ENCODE measurements at regions not wholly inside any gene's neighbourhood (a gene's known extent, or its start where the extent isn't known, plus 50 kb on each side); places are given as distances from the start of the nearest gene placed in this dataset.

- Histone ChIP-seq H3K4me3 (ENCODE audit: low read depth in 1 of 2, low read length in 2 of 2) (no peak overlapping the region), H3K27me3 (ENCODE audit: control insufficient read depth in 1 of 2, insufficient read depth in 2 of 2, low read length in 2 of 2) (no peaks in the 10 kb centered on the region), H3K4me1 (ENCODE audit: control insufficient read depth in 1 of 2, insufficient read depth in 2 of 2, low read length in 2 of 2) (peaks cover 0 to 3% of the 10 kb centered on the region in 2 donors), H3K9ac (ENCODE audit: low read depth in 1 of 2, low read length in 2 of 2) (no peak overlapping the region), H3K27ac (ENCODE audit: low read depth, low read length) (no peak overlapping the region), H3K9me3 (ENCODE audit: control insufficient read depth in 1 of 2, low read length in 2 of 2) (no peaks in the 10 kb centered on the region), H3K36me3 (ENCODE audit: control insufficient read depth in 1 of 2, insufficient read depth in 2 of 2, low read length in 2 of 2) (no peaks in the 10 kb centered on the region)
Measured at GRCh38 chr13:24060993-24061392, 99.5 kb upstream of the SPATA13 start.

- Histone ChIP-seq H3K27ac (ENCODE audit: low read depth, low read length) (no peak overlapping the region), H3K4me1 (ENCODE audit: control insufficient read depth in 1 of 2, insufficient read depth in 2 of 2, low read length in 2 of 2) (peaks cover 0 to 12% of the 10 kb centered on the region in 2 donors), H3K9ac (ENCODE audit: low read depth in 1 of 2, low read length in 2 of 2) (no peak overlapping the region), H3K4me3 (ENCODE audit: low read depth in 1 of 2, low read length in 2 of 2) (no peak overlapping the region), H3K36me3 (ENCODE audit: control insufficient read depth in 1 of 2, insufficient read depth in 2 of 2, low read length in 2 of 2) (no peaks in the 10 kb centered on the region), H3K9me3 (ENCODE audit: control insufficient read depth in 1 of 2, low read length in 2 of 2) (no peaks in the 10 kb centered on the region), H3K27me3 (ENCODE audit: control insufficient read depth in 1 of 2, insufficient read depth in 2 of 2, low read length in 2 of 2) (no peaks in the 10 kb centered on the region)
Measured at GRCh38 chr13:24063281-24063877, 97.1 kb upstream of the SPATA13 start.

GRCh38 chr13:24064371-24064770 lies 96.1 kb upstream of the SPATA13 start:
- H3K4me1 ChIP-seq (ENCODE audit: control insufficient read depth in 1 of 2, insufficient read depth in 2 of 2, low read length in 2 of 2) = peaks cover 0 to 12% of the 10 kb centered on the region in 2 donors
- no peak overlapping the region for H3K27ac ChIP-seq (ENCODE audit: low read depth, low read length)
- no peak overlapping the region for H3K4me3 ChIP-seq (ENCODE audit: low read depth in 1 of 2, low read length in 2 of 2)
- no peaks in the 10 kb centered on the region for H3K27me3 ChIP-seq (ENCODE audit: control insufficient read depth in 1 of 2, insufficient read depth in 2 of 2, low read length in 2 of 2)
- no peaks in the 10 kb centered on the region for H3K36me3 ChIP-seq (ENCODE audit: control insufficient read depth in 1 of 2, insufficient read depth in 2 of 2, low read length in 2 of 2)
- H3K9ac ChIP-seq (ENCODE audit: low read depth in 1 of 2, low read length in 2 of 2) = no peak overlapping the region
- H3K9me3 ChIP-seq (ENCODE audit: control insufficient read depth in 1 of 2, low read length in 2 of 2) = no peaks in the 10 kb centered on the region

GRCh38 chr13:24065176-24065575 lies 95.3 kb upstream of the SPATA13 start:
- Histone ChIP-seq H3K27me3 (ENCODE audit: control insufficient read depth in 1 of 2, insufficient read depth in 2 of 2, low read length in 2 of 2) (no peaks in the 10 kb centered on the region), H3K9ac (ENCODE audit: low read depth in 1 of 2, low read length in 2 of 2) (no peak overlapping the region), H3K36me3 (ENCODE audit: control insufficient read depth in 1 of 2, insufficient read depth in 2 of 2, low read length in 2 of 2) (no peaks in the 10 kb centered on the region), H3K4me3 (ENCODE audit: low read depth in 1 of 2, low read length in 2 of 2) (no peak overlapping the region), H3K9me3 (ENCODE audit: control insufficient read depth in 1 of 2, low read length in 2 of 2) (no peaks in the 10 kb centered on the region), H3K27ac (ENCODE audit: low read depth, low read length) (no peak overlapping the region), H3K4me1 (ENCODE audit: control insufficient read depth in 1 of 2, insufficient read depth in 2 of 2, low read length in 2 of 2) (peaks cover 0 to 12% of the 10 kb centered on the region in 2 donors)

GRCh38 chr13:24066405-24067295 lies 93.9 kb upstream of the SPATA13 start:
- Histone ChIP-seq H3K27ac (ENCODE audit: low read depth, low read length) (no peak overlapping the region), H3K4me3 (ENCODE audit: low read depth in 1 of 2, low read length in 2 of 2) (no peak overlapping the region), H3K9ac (ENCODE audit: low read depth in 1 of 2, low read length in 2 of 2) (no peak overlapping the region), H3K4me1 (ENCODE audit: control insufficient read depth in 1 of 2, insufficient read depth in 2 of 2, low read length in 2 of 2) (peaks cover 0 to 17% of the 10 kb centered on the region in 2 donors), H3K27me3 (ENCODE audit: control insufficient read depth in 1 of 2, insufficient read depth in 2 of 2, low read length in 2 of 2) (no peaks in the 10 kb centered on the region), H3K36me3 (ENCODE audit: control insufficient read depth in 1 of 2, insufficient read depth in 2 of 2, low read length in 2 of 2) (no peaks in the 10 kb centered on the region), H3K9me3 (ENCODE audit: control insufficient read depth in 1 of 2, low read length in 2 of 2) (no peaks in the 10 kb centered on the region)

- no peaks in the 10 kb centered on the region for H3K27me3 ChIP-seq (ENCODE audit: control insufficient read depth in 1 of 2, insufficient read depth in 2 of 2, low read length in 2 of 2)
- no peak overlapping the region for H3K4me3 ChIP-seq (ENCODE audit: low read depth in 1 of 2, low read length in 2 of 2)
- H3K9me3 ChIP-seq (ENCODE audit: control insufficient read depth in 1 of 2, low read length in 2 of 2) = no peaks in the 10 kb centered on the region
- H3K27ac ChIP-seq (ENCODE audit: low read depth, low read length) = no peak overlapping the region
- peaks cover 0 to 17% of the 10 kb centered on the region in 2 donors for H3K4me1 ChIP-seq (ENCODE audit: control insufficient read depth in 1 of 2, insufficient read depth in 2 of 2, low read length in 2 of 2)
- no peaks in the 10 kb centered on the region for H3K36me3 ChIP-seq (ENCODE audit: control insufficient read depth in 1 of 2, insufficient read depth in 2 of 2, low read length in 2 of 2)
- H3K9ac ChIP-seq (ENCODE audit: low read depth in 1 of 2, low read length in 2 of 2) = no peak overlapping the region
Measured at GRCh38 chr13:24068472-24068871, 92.0 kb upstream of the SPATA13 start.

GRCh38 chr13:24071016-24071415 lies 89.5 kb upstream of the SPATA13 start:
- Histone ChIP-seq H3K4me1 (ENCODE audit: control insufficient read depth in 1 of 2, insufficient read depth in 2 of 2, low read length in 2 of 2) (peaks cover 11 to 29% of the 10 kb centered on the region in 2 donors), H3K27ac (ENCODE audit: low read depth, low read length) (no peak overlapping the region), H3K4me3 (ENCODE audit: low read depth in 1 of 2, low read length in 2 of 2) (no peak overlapping the region), H3K36me3 (ENCODE audit: control insufficient read depth in 1 of 2, insufficient read depth in 2 of 2, low read length in 2 of 2) (no peaks in the 10 kb centered on the region), H3K9me3 (ENCODE audit: control insufficient read depth in 1 of 2, low read length in 2 of 2) (no peaks in the 10 kb centered on the region), H3K9ac (ENCODE audit: low read depth in 1 of 2, low read length in 2 of 2) (no peak overlapping the region), H3K27me3 (ENCODE audit: control insufficient read depth in 1 of 2, insufficient read depth in 2 of 2, low read length in 2 of 2) (no peaks in the 10 kb centered on the region)

GRCh38 chr13:24071423-24072075 lies 89.0 kb upstream of the SPATA13 start:
- Histone ChIP-seq H3K36me3 (ENCODE audit: control insufficient read depth in 1 of 2, insufficient read depth in 2 of 2, low read length in 2 of 2) (no peaks in the 10 kb centered on the region), H3K27me3 (ENCODE audit: control insufficient read depth in 1 of 2, insufficient read depth in 2 of 2, low read length in 2 of 2) (no peaks in the 10 kb centered on the region), H3K9ac (ENCODE audit: low read depth in 1 of 2, low read length in 2 of 2) (no peak overlapping the region), H3K27ac (ENCODE audit: low read depth, low read length) (no peak overlapping the region), H3K4me3 (ENCODE audit: low read depth in 1 of 2, low read length in 2 of 2) (no peak overlapping the region), H3K9me3 (ENCODE audit: control insufficient read depth in 1 of 2, low read length in 2 of 2) (no peaks in the 10 kb centered on the region), H3K4me1 (ENCODE audit: control insufficient read depth in 1 of 2, insufficient read depth in 2 of 2, low read length in 2 of 2) (peaks cover 11 to 31% of the 10 kb centered on the region in 2 donors)

GRCh38 chr13:24073657-24074056 lies 86.9 kb upstream of the SPATA13 start:
- no peaks in the 10 kb centered on the region for H3K27me3 ChIP-seq (ENCODE audit: control insufficient read depth in 1 of 2, insufficient read depth in 2 of 2, low read length in 2 of 2)
- H3K4me1 ChIP-seq (ENCODE audit: control insufficient read depth in 1 of 2, insufficient read depth in 2 of 2, low read length in 2 of 2) = peaks cover 11 to 29% of the 10 kb centered on the region in 2 donors
- H3K36me3 ChIP-seq (ENCODE audit: control insufficient read depth in 1 of 2, insufficient read depth in 2 of 2, low read length in 2 of 2) = no peaks in the 10 kb centered on the region
- H3K4me3 ChIP-seq (ENCODE audit: low read depth in 1 of 2, low read length in 2 of 2) = no peak overlapping the region
- H3K9me3 ChIP-seq (ENCODE audit: control insufficient read depth in 1 of 2, low read length in 2 of 2) = no peaks in the 10 kb centered on the region
- no peak overlapping the region for H3K9ac ChIP-seq (ENCODE audit: low read depth in 1 of 2, low read length in 2 of 2)
- no peak overlapping the region for H3K27ac ChIP-seq (ENCODE audit: low read depth, low read length)

GRCh38 chr13:24074678-24075077 lies 85.8 kb upstream of the SPATA13 start:
- Histone ChIP-seq H3K9me3 (ENCODE audit: control insufficient read depth in 1 of 2, low read length in 2 of 2) (no peaks in the 10 kb centered on the region), H3K36me3 (ENCODE audit: control insufficient read depth in 1 of 2, insufficient read depth in 2 of 2, low read length in 2 of 2) (no peaks in the 10 kb centered on the region), H3K4me1 (ENCODE audit: control insufficient read depth in 1 of 2, insufficient read depth in 2 of 2, low read length in 2 of 2) (peaks cover 11 to 29% of the 10 kb centered on the region in 2 donors), H3K27ac (ENCODE audit: low read depth, low read length) (no peak overlapping the region), H3K4me3 (ENCODE audit: low read depth in 1 of 2, low read length in 2 of 2) (no peak overlapping the region), H3K9ac (ENCODE audit: low read depth in 1 of 2, low read length in 2 of 2) (no peak overlapping the region), H3K27me3 (ENCODE audit: control insufficient read depth in 1 of 2, insufficient read depth in 2 of 2, low read length in 2 of 2) (no peaks in the 10 kb centered on the region)
